HCT116 (cell line): ENCODE measurements at regions not wholly inside any gene's neighbourhood (a gene's known extent, or its start where the extent isn't known, plus 50 kb on each side); places are given as distances from the start of the nearest gene placed in this dataset.

Experiments used
- CBX3 ChIP-seq: IDR thresholded peaks from 2 replicates; pipeline ENCODE4 v1.6.1; 2012; ENCODE audit warnings: low read depth
- CEBPB ChIP-seq: IDR thresholded peaks from 2 replicates; pipeline ENCODE4 v1.6.1; 2012; ENCODE audit warnings: low read depth
- EZH2 ChIP-seq: fragments of 200-600 bp; sonication (generic); IDR thresholded peaks from 2 replicates; pipeline ENCODE4 v1.6.1; 2017; ENCODE audit warnings: antibody characterized with exemption, mixed run types
- POLR2A ChIP-seq: IDR thresholded peaks from 2 replicates; pipeline ENCODE4 v1.7.0; 2011; ENCODE audit warnings: borderline replicate concordance; ENCODE audit not compliant: insufficient read depth, insufficient read length; ENCODE audit errors: extremely low read depth
- POLR2AphosphoS5 ChIP-seq: IDR thresholded peaks from 2 replicates; pipeline ENCODE4 v1.6.1; 2011; ENCODE audit warnings: mild to moderate bottlenecking, low read depth, low read length, moderate library complexity
- SIN3A ChIP-seq: IDR thresholded peaks from 2 replicates; pipeline ENCODE4 v1.6.1; 2012; ENCODE audit warnings: low read depth
- SP1 ChIP-seq: IDR thresholded peaks from 2 replicates; pipeline ENCODE4 v1.6.1; 2012; ENCODE audit warnings: low read depth
- YY1 ChIP-seq: IDR thresholded peaks from 2 replicates; pipeline ENCODE4 v1.6.1; 2011; ENCODE audit warnings: low read length, low read depth, moderate library complexity, mild to moderate bottlenecking; ENCODE audit not compliant: insufficient replicate concordance; ENCODE audit errors: extremely low read depth
- TF ChIP-seq, protein P1 (sequence below), 3 experiments: fragments of 200-600 bp in 1 of 3; sonication (generic) in 1 of 3; IDR thresholded peaks in 2 of 3; conservative IDR thresholded peaks in 1 of 3; 2 replicates each; pipeline ENCODE4 v1.5.1; 2012 to 2017; ENCODE audit warnings: low read depth in 2 of 3, low read length in 2 of 3, antibody characterized with exemption in 1 of 3, borderline replicate concordance in 1 of 3, control low read depth in 1 of 3, mild to moderate bottlenecking in 1 of 3, mixed read lengths in 1 of 3, mixed run types in 1 of 3, moderate library complexity in 1 of 3; ENCODE audit not compliant: insufficient read depth in 1 of 3

DNA sequence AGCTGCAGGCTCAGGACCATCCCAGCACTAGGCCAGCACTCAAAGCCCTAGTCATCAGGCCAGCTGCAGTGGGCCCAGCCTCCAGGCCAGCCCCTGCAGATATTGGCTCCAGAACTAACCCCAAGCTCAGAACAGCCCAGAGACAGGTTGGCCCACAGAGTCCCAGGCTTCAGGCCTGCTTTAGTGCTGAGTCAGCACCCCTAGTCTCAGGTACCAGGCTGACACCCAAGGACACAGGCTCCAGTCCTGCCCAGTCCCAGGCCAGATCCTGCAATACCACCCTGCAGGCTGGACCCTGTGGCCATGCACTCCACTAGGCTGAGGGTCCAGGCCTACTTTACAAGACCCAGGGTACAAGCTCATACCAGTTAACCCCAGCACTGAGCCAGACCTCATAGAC lies 234.4 kb upstream of the GPRIN3 start:
- TF ChIP-seq, protein P1, sequence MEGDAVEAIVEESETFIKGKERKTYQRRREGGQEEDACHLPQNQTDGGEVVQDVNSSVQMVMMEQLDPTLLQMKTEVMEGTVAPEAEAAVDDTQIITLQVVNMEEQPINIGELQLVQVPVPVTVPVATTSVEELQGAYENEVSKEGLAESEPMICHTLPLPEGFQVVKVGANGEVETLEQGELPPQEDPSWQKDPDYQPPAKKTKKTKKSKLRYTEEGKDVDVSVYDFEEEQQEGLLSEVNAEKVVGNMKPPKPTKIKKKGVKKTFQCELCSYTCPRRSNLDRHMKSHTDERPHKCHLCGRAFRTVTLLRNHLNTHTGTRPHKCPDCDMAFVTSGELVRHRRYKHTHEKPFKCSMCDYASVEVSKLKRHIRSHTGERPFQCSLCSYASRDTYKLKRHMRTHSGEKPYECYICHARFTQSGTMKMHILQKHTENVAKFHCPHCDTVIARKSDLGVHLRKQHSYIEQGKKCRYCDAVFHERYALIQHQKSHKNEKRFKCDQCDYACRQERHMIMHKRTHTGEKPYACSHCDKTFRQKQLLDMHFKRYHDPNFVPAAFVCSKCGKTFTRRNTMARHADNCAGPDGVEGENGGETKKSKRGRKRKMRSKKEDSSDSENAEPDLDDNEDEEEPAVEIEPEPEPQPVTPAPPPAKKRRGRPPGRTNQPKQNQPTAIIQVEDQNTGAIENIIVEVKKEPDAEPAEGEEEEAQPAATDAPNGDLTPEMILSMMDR (IDR thresholded peaks at IDR 0.05 in 2 of 3, conservative IDR thresholded peaks at IDR 0.05 in 1 of 3; ENCODE audit: borderline replicate concordance in 1 of 3, insufficient read depth in 1 of 3, low read depth in 2 of 3, low read length in 2 of 3), result no peak
- TF ChIP-seq POLR2A, result no peak
- TF ChIP-seq YY1, result no peak
- TF ChIP-seq CBX3, result no peak
- no peak for TF ChIP-seq SIN3A
- TF ChIP-seq EZH2, result no peak
- TF ChIP-seq POLR2AphosphoS5, result no peak
- no peak for TF ChIP-seq CEBPB
- TF ChIP-seq SP1, result no peak
